ENCODE measurements at regions not wholly inside any gene's neighbourhood (a gene's known extent, or its start where the extent isn't known, plus 50 kb on each side); places are given as distances from the start of the nearest gene placed in this dataset.

DNA sequence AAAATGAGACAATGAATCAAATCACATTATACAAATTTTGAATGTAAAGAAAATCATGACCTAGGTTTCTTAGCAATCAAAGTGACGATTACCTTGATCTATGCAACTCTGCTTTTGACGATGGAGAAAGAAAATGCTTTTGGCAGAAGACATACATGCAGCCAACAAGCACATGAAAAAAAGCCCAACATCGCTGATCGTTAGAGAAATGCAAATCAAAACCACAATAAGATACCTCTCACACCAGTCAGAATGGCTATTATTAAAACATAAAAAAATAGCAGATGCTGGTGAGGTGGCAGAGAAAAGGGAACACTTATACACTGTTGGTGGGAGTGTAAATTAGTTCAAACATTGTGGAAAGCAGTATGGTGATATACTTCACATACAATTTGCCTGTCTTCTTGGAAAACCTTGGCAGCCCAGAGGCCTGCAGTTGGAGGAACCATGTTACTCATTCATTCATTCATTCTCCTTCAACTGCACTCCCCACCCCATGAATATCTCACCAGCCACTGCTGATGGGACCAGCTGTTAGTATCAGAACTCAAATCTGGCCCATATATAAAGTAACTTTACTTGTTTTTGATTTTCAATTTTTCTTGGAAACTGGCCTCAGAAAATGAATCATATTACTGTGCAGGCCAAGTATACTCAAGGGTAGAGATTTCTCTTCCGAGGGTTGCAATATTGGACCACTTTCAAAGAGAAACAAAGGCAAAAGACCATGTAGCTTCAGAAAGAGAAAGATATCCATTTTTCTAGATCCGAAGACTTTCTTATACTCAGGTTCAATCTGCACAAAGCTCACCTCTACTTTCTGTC, 358.6 kb upstream of the ARHGEF26 start:
- TF ChIP-seq CTCF (IDR thresholded peaks at IDR 0.05) = no peak
- no peak for TF ChIP-seq POLR2AphosphoS5 (IDR thresholded peaks at IDR 0.05)
- no peak for TF ChIP-seq EP300 (IDR thresholded peaks at IDR 0.05)
- no peak for TF ChIP-seq POLR2A (IDR thresholded peaks at IDR 0.05)
- Histone ChIP-seq H3K27ac (no peak overlapping the region), H3K27me3 (no peaks in the 10 kb centered on the region), H3K9me3 (no peaks in the 10 kb centered on the region), H3K4me1 (no peaks in the 10 kb centered on the region), H3K36me3 (no peaks in the 10 kb centered on the region), H3K4me3 (no peak overlapping the region)
- DNase-seq (ENCODE audit: low spot score in 2 of 2) = no peak
- WGBS = 70% methylated on average over 6 of the region's 6 CpGs

- TF ChIP-seq POLR2A (IDR thresholded peaks at IDR 0.05) (no peak), POLR2AphosphoS5 (IDR thresholded peaks at IDR 0.05) (no peak), EP300 (IDR thresholded peaks at IDR 0.05) (no peak), CTCF (IDR thresholded peaks at IDR 0.05) (no peak)
- DNase-seq (ENCODE audit: low spot score in 2 of 2) = no peak
- Histone ChIP-seq H3K4me1 (no peaks in the 10 kb centered on the region), H3K27ac (no peak overlapping the region), H3K36me3 (no peaks in the 10 kb centered on the region), H3K4me3 (no peak overlapping the region), H3K27me3 (no peaks in the 10 kb centered on the region), H3K9me3 (no peaks in the 10 kb centered on the region)
- 67% methylated on average over 7 of the region's 9 CpGs for WGBS
Observed at GRCh38 chr3:153767601-153768560, 353.3 kb upstream of the ARHGEF26 start.

- no peaks in the 10 kb centered on the region for H3K4me1 ChIP-seq
- peak in 1 of 2 donors; percentile 59 for DNase-seq (ENCODE audit: low spot score in 2 of 2)
- no peaks in the 10 kb centered on the region for H3K36me3 ChIP-seq
- no peak for TF ChIP-seq POLR2A (IDR thresholded peaks at IDR 0.05)
- TF ChIP-seq CTCF (IDR thresholded peaks at IDR 0.05) = peak; percentile 50 to 77
- no peak for TF ChIP-seq EP300 (IDR thresholded peaks at IDR 0.05)
- TF ChIP-seq POLR2AphosphoS5 (IDR thresholded peaks at IDR 0.05) = no peak
- H3K27me3 ChIP-seq = no peaks in the 10 kb centered on the region
- no peak overlapping the region for H3K4me3 ChIP-seq
- no peak overlapping the region for H3K27ac ChIP-seq
- no peaks in the 10 kb centered on the region for H3K9me3 ChIP-seq
- WGBS = 39% methylated on average over 5 of the region's 5 CpGs
Observed at GRCh38 chr3:153768561-153769469, 352.4 kb upstream of the ARHGEF26 start.

- no peak overlapping the region for H3K4me3 ChIP-seq
- TF ChIP-seq POLR2A (IDR thresholded peaks at IDR 0.05) = no peak
- TF ChIP-seq EP300 (IDR thresholded peaks at IDR 0.05) = no peak
- TF ChIP-seq POLR2AphosphoS5 (IDR thresholded peaks at IDR 0.05) = no peak
- TF ChIP-seq CTCF (IDR thresholded peaks at IDR 0.05) = no peak
- 37% methylated on average over 2 of the region's 2 CpGs for WGBS
- H3K27ac ChIP-seq = no peak overlapping the region
- no peaks in the 10 kb centered on the region for H3K36me3 ChIP-seq
- no peaks in the 10 kb centered on the region for H3K27me3 ChIP-seq
- H3K4me1 ChIP-seq = no peaks in the 10 kb centered on the region
- DNase-seq (ENCODE audit: low spot score in 2 of 2) = no peak
- no peaks in the 10 kb centered on the region for H3K9me3 ChIP-seq
Observed at GRCh38 chr3:153783106-153783505, 338.1 kb upstream of the ARHGEF26 start.

Measured in suprapubic skin (tissue), 4 donors.